GM12891 (cell line): ENCODE measurements at regions not wholly inside any gene's neighbourhood (a gene's known extent, or its start where the extent isn't known, plus 50 kb on each side); places are given as distances from the start of the nearest gene placed in this dataset.

Experiments used
- PAX5 ChIP-seq: IDR thresholded peaks from 2 replicates; pipeline ENCODE4 v1.6.1; 2011; ENCODE audit warnings: low read length, moderate library complexity, mild to moderate bottlenecking; ENCODE audit not compliant: insufficient read depth, severe bottlenecking
- POLR2A ChIP-seq: IDR thresholded peaks from 2 replicates; pipeline ENCODE4 v1.6.1; 2011; ENCODE audit warnings: low read depth, low read length, control low read depth
- POLR2AphosphoS5 ChIP-seq: IDR thresholded peaks from 2 replicates; pipeline ENCODE4 v1.6.1; 2011; ENCODE audit warnings: low read depth, low read length, control low read depth
- POU2F2 ChIP-seq: IDR thresholded peaks from 2 replicates; pipeline ENCODE4 v1.6.1; 2011; ENCODE audit warnings: low read depth, mild to moderate bottlenecking, control low read depth, low read length, moderate library complexity
- SPI1 ChIP-seq: IDR thresholded peaks from 2 replicates; pipeline ENCODE4 v1.6.1; 2011; ENCODE audit warnings: low read depth, low read length, control low read depth
- TAF1 ChIP-seq: IDR thresholded peaks from 2 replicates; pipeline ENCODE4 v1.6.1; 2011; ENCODE audit warnings: low read depth, low read length, control low read depth

- no peak for TF ChIP-seq TAF1
- TF ChIP-seq POLR2A: no peak
- no peak for TF ChIP-seq POLR2AphosphoS5
- TF ChIP-seq SPI1: no peak
- no peak for TF ChIP-seq PAX5
- TF ChIP-seq POU2F2: no peak
These were observed 243.3 kb upstream of the IGF1R start for GRCh38 chr15:98405013-98405412.
